Neural crest cell (in vitro differentiated cells): ENCODE measurements at regions not wholly inside any gene's neighbourhood (a gene's known extent, or its start where the extent isn't known, plus 50 kb on each side); places are given as distances from the start of the nearest gene placed in this dataset.

ENCODE experiments used
- DNase-seq: peaks from one replicate; pipeline ENCODE4 v3.0.0; 2021; ENCODE audit warnings: low read depth, mixed read lengths, low spot score
- H3K27ac Mint-ChIP-seq: one replicate; pipeline ENCODE4 v1.8.0; 2021; ENCODE audit warnings: mild to moderate bottlenecking, mixed read lengths; ENCODE audit not compliant: unreplicated experiment
- H3K27me3 Mint-ChIP-seq: 2 replicates; pipeline ENCODE4 v1.8.0; 2021; ENCODE audit warnings: low read depth, mild to moderate bottlenecking, mixed read lengths
- H3K36me3 Mint-ChIP-seq: 2 replicates; pipeline ENCODE4 v1.8.0; 2021; ENCODE audit warnings: low read depth, mild to moderate bottlenecking, mixed read lengths
- H3K4me1 Mint-ChIP-seq: 2 replicates; pipeline ENCODE4 v1.8.0; 2021; ENCODE audit warnings: mixed read lengths
- H3K4me3 Mint-ChIP-seq: one replicate; pipeline ENCODE4 v1.8.0; 2021; ENCODE audit warnings: mild to moderate bottlenecking, mixed read lengths
- H3K9me3 Mint-ChIP-seq: 2 replicates; pipeline ENCODE4 v1.8.0; 2021; ENCODE audit warnings: mixed read lengths
- TF ChIP-seq, protein P1 (sequence below): fragments of 200-600 bp; sonication (generic); conservative IDR thresholded peaks from 2 replicates; pipeline ENCODE4 v1.5.0; 2021; ENCODE audit warnings: antibody characterized with exemption, mild to moderate bottlenecking

DNA sequence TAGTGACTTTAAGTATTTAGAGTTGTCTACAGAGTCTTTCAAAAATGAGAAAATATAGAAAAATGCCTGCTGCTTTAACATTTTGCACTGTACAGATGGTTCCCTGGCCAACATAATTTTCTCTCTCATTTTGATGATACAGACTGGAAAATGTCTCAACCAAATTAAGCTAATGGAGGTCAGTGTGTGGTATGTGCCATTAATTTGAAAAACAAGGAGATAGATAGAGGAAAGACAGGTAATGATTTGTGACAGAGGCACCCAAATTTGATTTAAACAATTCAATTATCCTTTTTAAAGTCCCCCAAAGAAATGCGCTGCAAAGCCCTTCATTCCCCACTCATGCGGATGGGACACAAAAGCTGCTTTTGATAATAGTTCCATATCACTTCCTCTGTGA lies 140.0 kb downstream of the ASCL1 start:
- TF ChIP-seq, protein P1, sequence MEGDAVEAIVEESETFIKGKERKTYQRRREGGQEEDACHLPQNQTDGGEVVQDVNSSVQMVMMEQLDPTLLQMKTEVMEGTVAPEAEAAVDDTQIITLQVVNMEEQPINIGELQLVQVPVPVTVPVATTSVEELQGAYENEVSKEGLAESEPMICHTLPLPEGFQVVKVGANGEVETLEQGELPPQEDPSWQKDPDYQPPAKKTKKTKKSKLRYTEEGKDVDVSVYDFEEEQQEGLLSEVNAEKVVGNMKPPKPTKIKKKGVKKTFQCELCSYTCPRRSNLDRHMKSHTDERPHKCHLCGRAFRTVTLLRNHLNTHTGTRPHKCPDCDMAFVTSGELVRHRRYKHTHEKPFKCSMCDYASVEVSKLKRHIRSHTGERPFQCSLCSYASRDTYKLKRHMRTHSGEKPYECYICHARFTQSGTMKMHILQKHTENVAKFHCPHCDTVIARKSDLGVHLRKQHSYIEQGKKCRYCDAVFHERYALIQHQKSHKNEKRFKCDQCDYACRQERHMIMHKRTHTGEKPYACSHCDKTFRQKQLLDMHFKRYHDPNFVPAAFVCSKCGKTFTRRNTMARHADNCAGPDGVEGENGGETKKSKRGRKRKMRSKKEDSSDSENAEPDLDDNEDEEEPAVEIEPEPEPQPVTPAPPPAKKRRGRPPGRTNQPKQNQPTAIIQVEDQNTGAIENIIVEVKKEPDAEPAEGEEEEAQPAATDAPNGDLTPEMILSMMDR = no peak
- Mint-ChIP-seq H3K9me3 (peaks cover 7% of the 10 kb centered on the region), H3K4me1 (peaks cover 8% of the 10 kb centered on the region), H3K4me3 (no peak overlapping the region), H3K27me3 (peaks cover 7% of the 10 kb centered on the region), H3K36me3 (no peaks in the 10 kb centered on the region), H3K27ac (no peak overlapping the region)
- DNase-seq = no peak

DNA sequence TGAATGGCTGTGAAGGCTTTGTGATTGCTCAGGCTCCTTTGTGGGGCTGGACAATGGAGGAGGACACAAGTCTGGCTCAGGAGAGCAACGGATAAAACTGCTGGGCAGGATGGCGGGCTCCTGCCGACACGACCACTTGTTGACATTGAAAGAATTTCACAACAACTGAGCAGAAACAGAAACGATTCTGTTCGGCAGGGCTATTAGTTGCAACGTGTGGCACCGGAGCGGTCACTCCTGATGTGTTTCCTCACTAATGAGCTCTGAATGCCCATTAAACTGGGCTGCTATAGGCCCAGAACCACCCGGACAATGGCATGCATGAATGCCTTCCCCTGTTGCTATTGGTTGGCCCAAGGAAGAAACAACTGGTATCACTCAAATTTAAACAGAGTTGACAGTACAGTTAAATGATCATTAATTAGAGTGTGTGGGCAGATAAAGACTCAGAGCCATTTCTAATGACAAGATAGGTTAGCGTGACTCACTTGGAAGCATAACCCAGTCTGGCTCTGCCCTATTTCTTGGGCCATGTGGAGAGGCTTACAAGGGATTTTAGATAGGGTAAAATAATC lies 142.9 kb downstream of the ASCL1 start:
- Mint-ChIP-seq H3K9me3 (peaks cover 11% of the 10 kb centered on the region), H3K36me3 (no peaks in the 10 kb centered on the region), H3K27ac (no peak overlapping the region), H3K4me3 (no peak overlapping the region), H3K27me3 (peaks cover 6% of the 10 kb centered on the region), H3K4me1 (peaks cover 3% of the 10 kb centered on the region)
- no peak for DNase-seq
- TF ChIP-seq, protein P1 = no peak

GRCh38 chr12:103102225-103102744 lies 144.8 kb downstream of the ASCL1 start:
- peaks cover 12% of the 10 kb centered on the region for H3K27me3 Mint-ChIP-seq
- H3K4me3 Mint-ChIP-seq = no peak overlapping the region
- H3K36me3 Mint-ChIP-seq = no peaks in the 10 kb centered on the region
- TF ChIP-seq, protein P1 = no peak
- DNase-seq = no peak
- H3K27ac Mint-ChIP-seq = no peak overlapping the region
- peaks cover 3% of the 10 kb centered on the region for H3K4me1 Mint-ChIP-seq
- H3K9me3 Mint-ChIP-seq = peaks cover 11% of the 10 kb centered on the region

- Mint-ChIP-seq H3K4me3 (no peak overlapping the region), H3K36me3 (no peaks in the 10 kb centered on the region), H3K27ac (no peak overlapping the region), H3K9me3 (peaks cover 11% of the 10 kb centered on the region), H3K27me3 (peaks cover 10% of the 10 kb centered on the region), H3K4me1 (no peaks in the 10 kb centered on the region)
- DNase-seq = no peak
- TF ChIP-seq, protein P1 = no peak
Measured at GRCh38 chr12:103105971-103106597, 148.6 kb downstream of the ASCL1 start.

DNA sequence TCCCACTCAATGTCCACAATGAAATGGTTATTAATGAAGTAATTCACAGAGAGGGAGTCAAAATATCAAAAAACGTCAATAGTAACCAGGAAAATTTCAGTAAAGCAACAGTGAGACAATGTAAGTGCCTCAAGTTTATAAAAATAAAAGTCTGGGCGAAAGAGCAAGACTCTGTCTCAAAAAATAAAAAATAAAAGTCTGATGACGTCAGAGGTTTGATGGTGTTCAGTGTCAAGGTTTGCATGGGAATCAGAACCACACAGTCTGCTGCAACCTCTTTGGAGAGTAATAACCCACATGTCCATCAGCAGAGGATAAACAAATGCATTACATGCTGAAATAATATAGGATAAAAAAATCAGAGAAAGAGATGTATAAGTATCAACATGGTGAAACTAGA lies 152.4 kb downstream of the ASCL1 start:
- TF ChIP-seq, protein P1 = no peak
- Mint-ChIP-seq H3K27ac (no peak overlapping the region), H3K36me3 (no peaks in the 10 kb centered on the region)

More for the DNA sequence above, 152.4 kb downstream of the ASCL1 start:
- no peak for DNase-seq
- no peaks in the 10 kb centered on the region for H3K4me1 Mint-ChIP-seq
- H3K4me3 Mint-ChIP-seq = no peak overlapping the region
- peaks cover 8% of the 10 kb centered on the region for H3K27me3 Mint-ChIP-seq
- H3K9me3 Mint-ChIP-seq = no peaks in the 10 kb centered on the region
